Neural crest cell (in vitro differentiated cells): ENCODE measurements at regions not wholly inside any gene's neighbourhood (a gene's known extent, or its start where the extent isn't known, plus 50 kb on each side); places are given as distances from the start of the nearest gene placed in this dataset.

Experiments
- DNase-seq: peaks from one replicate; pipeline ENCODE4 v3.0.0; 2021; ENCODE audit warnings: low read depth, mixed read lengths, low spot score
- H3K27ac Mint-ChIP-seq: one replicate; pipeline ENCODE4 v1.8.0; 2021; ENCODE audit warnings: mild to moderate bottlenecking, mixed read lengths; ENCODE audit not compliant: unreplicated experiment
- H3K27me3 Mint-ChIP-seq: 2 replicates; pipeline ENCODE4 v1.8.0; 2021; ENCODE audit warnings: low read depth, mild to moderate bottlenecking, mixed read lengths
- H3K36me3 Mint-ChIP-seq: 2 replicates; pipeline ENCODE4 v1.8.0; 2021; ENCODE audit warnings: low read depth, mild to moderate bottlenecking, mixed read lengths
- H3K4me1 Mint-ChIP-seq: 2 replicates; pipeline ENCODE4 v1.8.0; 2021; ENCODE audit warnings: mixed read lengths
- H3K4me3 Mint-ChIP-seq: one replicate; pipeline ENCODE4 v1.8.0; 2021; ENCODE audit warnings: mild to moderate bottlenecking, mixed read lengths
- H3K9me3 Mint-ChIP-seq: 2 replicates; pipeline ENCODE4 v1.8.0; 2021; ENCODE audit warnings: mixed read lengths
- TF ChIP-seq, protein P1 (sequence below): fragments of 200-600 bp; sonication (generic); conservative IDR thresholded peaks from 2 replicates; pipeline ENCODE4 v1.5.0; 2021; ENCODE audit warnings: antibody characterized with exemption, mild to moderate bottlenecking

DNA sequence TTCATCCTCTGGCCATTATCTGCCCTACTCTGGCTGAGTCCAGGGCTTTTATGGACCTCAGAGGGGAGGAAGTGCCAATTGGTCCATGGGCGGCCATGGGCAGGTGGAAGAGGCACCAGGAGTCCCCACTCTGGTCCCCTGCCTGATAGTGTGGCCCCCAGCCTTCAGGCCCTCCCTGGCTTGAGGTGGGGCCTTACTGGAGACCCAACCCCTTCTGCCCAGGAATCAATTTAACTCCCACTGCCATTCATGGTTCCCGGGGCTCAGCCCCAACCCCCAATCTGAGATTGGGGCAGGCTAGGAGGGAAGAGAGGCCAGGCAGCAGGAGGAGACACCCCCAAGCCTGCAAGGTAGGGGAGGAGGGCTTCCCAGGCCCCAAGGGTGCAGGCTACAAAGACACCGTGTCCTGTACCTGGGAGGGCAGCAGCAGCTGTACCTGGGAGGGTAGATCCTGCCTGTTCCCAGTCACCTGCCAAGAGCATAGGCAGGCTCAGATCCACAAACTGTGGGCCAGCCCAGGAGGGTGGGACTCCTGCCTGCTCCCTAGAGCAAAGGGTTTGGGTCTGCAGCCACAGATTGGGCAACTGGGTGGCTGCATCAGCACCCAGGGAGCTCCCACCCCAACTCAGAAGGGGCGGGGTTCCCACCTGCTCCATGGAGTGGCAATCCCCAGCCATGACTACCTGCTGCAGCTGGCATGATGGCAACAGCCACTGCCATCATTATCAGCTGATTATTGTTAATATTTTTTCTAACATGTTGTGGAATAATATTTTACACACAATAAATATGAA is 1044.1 kb upstream of the B3GALT2 start:
- no peak for DNase-seq
- TF ChIP-seq, protein P1, sequence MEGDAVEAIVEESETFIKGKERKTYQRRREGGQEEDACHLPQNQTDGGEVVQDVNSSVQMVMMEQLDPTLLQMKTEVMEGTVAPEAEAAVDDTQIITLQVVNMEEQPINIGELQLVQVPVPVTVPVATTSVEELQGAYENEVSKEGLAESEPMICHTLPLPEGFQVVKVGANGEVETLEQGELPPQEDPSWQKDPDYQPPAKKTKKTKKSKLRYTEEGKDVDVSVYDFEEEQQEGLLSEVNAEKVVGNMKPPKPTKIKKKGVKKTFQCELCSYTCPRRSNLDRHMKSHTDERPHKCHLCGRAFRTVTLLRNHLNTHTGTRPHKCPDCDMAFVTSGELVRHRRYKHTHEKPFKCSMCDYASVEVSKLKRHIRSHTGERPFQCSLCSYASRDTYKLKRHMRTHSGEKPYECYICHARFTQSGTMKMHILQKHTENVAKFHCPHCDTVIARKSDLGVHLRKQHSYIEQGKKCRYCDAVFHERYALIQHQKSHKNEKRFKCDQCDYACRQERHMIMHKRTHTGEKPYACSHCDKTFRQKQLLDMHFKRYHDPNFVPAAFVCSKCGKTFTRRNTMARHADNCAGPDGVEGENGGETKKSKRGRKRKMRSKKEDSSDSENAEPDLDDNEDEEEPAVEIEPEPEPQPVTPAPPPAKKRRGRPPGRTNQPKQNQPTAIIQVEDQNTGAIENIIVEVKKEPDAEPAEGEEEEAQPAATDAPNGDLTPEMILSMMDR, result no peak
- no peaks in the 10 kb centered on the region for H3K36me3 Mint-ChIP-seq
- no peaks in the 10 kb centered on the region for H3K9me3 Mint-ChIP-seq
- no peaks in the 10 kb centered on the region for H3K27me3 Mint-ChIP-seq
- H3K4me3 Mint-ChIP-seq, result no peak overlapping the region
- no peak overlapping the region for H3K27ac Mint-ChIP-seq
- H3K4me1 Mint-ChIP-seq, result no peaks in the 10 kb centered on the region

DNA sequence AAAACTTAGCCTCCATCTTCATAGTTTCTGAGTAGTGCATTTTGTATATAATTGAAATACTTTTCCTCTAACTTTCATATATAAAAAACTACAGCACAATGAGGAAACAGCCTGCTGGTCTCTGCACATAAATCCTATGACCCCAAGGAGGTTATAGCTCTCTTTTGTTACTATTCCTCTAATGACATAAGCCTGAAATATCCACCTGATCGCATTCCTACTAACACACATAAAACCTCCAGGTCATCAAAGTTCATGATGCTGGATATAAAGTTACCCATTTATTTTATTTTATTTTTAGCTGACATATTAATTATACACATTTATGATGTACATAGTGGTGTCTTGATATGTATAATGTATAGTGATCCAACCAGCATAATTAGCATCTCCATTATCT is 1042.0 kb upstream of the B3GALT2 start:
- H3K9me3 Mint-ChIP-seq, result peaks cover 2% of the 10 kb centered on the region
- H3K36me3 Mint-ChIP-seq, result no peaks in the 10 kb centered on the region
- no peak overlapping the region for H3K4me3 Mint-ChIP-seq
- no peak overlapping the region for H3K27ac Mint-ChIP-seq
- DNase-seq, result no peak
- TF ChIP-seq, protein P1, result no peak
- H3K4me1 Mint-ChIP-seq, result no peaks in the 10 kb centered on the region
- no peaks in the 10 kb centered on the region for H3K27me3 Mint-ChIP-seq

DNA sequence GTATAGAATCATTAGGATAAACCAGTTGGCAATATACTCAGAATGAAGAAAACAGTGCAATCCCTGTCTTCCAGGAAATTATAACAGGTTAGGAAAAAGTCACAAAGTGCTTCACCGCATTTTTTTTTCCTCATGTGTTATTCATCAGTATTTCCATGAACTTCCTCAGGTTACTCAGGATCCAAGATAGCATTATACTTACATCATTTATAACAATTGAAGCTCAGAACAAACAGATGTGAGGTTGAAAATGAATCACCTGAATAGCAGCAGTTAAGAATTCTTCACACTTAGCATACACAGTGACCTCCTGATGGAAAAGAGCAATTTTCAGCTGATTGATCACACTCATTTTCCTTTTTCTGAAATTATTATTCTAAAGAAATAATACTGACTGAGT is 1040.7 kb upstream of the B3GALT2 start:
- no peaks in the 10 kb centered on the region for H3K27me3 Mint-ChIP-seq
- H3K9me3 Mint-ChIP-seq, result peaks cover 2% of the 10 kb centered on the region
- TF ChIP-seq, protein P1, result no peak
- H3K4me3 Mint-ChIP-seq, result no peak overlapping the region
- H3K27ac Mint-ChIP-seq, result no peak overlapping the region
- H3K4me1 Mint-ChIP-seq, result no peaks in the 10 kb centered on the region
- H3K36me3 Mint-ChIP-seq, result no peaks in the 10 kb centered on the region
- DNase-seq, result no peak

DNA sequence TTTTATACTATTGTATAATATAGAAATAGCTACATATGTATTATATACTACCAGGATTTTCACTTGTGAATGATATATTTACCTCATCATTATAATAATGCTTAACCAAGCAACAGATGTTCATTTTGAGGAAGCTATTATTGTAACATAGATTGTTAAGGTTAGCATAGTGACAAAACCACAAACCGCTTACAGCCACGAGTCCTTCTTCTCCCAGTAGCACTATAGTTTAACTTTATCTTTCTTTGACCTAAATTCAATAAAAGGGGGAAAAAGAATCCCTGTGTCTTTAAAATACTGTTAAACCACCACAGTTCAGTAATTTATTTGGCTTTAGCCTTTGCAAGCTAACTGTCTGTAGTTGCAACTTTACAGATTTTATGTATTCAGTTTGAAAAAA is 1039.4 kb upstream of the B3GALT2 start:
- Mint-ChIP-seq H3K27me3 (no peaks in the 10 kb centered on the region), H3K9me3 (peaks cover 2% of the 10 kb centered on the region), H3K36me3 (no peaks in the 10 kb centered on the region), H3K27ac (no peak overlapping the region), H3K4me1 (no peaks in the 10 kb centered on the region), H3K4me3 (no peak overlapping the region)
- TF ChIP-seq, protein P1, result no peak
- DNase-seq, result no peak

DNA sequence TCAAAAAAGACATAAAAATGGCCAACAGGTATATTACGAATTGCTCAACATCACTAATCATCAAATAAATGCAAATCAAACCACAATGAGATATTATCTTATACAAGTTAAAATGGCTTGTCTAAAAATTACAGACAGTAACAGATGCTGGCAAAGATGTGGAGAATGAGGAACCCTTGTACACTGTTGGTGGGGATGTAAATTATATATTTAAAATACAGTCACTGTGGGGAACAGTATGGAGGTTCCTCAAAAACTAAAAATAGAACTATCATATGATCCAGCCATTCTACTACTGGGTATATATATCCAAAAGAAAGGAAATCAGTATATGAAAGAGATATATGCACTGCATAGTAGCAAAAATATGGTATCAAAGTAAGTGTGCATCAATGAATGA is 1037.2 kb upstream of the B3GALT2 start:
- Mint-ChIP-seq H3K9me3 (peaks cover 2% of the 10 kb centered on the region), H3K27me3 (no peaks in the 10 kb centered on the region), H3K27ac (no peak overlapping the region), H3K4me1 (no peaks in the 10 kb centered on the region), H3K36me3 (no peaks in the 10 kb centered on the region), H3K4me3 (no peak overlapping the region)
- DNase-seq, result no peak
- TF ChIP-seq, protein P1, result no peak
